ENCODE measurements at regions not wholly inside any gene's neighbourhood (a gene's known extent, or its start where the extent isn't known, plus 50 kb on each side); places are given as distances from the start of the nearest gene placed in this dataset.

DNA sequence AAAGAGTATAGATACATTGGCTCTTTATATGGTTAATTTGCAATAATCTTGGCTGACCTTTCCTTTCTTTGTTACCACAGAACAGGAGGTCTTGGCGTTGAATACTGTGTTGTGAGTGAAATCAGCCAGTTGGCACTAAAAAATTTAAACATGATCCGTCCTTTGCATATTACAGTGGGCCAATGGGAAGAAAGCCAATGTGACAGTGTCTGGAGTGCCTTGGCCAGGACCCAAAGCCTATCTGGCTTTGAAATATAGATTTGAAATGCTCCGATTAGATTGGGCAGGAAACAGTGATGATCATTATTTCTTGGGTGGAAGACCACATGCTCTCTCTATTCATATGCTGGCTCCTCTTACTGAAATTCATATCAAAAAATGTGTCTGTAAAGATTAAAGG, 339.6 kb upstream of the ANO3 start:
- TF ChIP-seq, protein P1, sequence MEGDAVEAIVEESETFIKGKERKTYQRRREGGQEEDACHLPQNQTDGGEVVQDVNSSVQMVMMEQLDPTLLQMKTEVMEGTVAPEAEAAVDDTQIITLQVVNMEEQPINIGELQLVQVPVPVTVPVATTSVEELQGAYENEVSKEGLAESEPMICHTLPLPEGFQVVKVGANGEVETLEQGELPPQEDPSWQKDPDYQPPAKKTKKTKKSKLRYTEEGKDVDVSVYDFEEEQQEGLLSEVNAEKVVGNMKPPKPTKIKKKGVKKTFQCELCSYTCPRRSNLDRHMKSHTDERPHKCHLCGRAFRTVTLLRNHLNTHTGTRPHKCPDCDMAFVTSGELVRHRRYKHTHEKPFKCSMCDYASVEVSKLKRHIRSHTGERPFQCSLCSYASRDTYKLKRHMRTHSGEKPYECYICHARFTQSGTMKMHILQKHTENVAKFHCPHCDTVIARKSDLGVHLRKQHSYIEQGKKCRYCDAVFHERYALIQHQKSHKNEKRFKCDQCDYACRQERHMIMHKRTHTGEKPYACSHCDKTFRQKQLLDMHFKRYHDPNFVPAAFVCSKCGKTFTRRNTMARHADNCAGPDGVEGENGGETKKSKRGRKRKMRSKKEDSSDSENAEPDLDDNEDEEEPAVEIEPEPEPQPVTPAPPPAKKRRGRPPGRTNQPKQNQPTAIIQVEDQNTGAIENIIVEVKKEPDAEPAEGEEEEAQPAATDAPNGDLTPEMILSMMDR (IDR thresholded peaks at IDR 0.05) = no peak
- TF ChIP-seq POLR2AphosphoS5 (IDR thresholded peaks at IDR 0.05) (no peak), POLR2A (IDR thresholded peaks at IDR 0.05) (no peak), EP300 (IDR thresholded peaks at IDR 0.05) (no peak)

Measured in upper lobe of left lung (tissue), 4 donors.